Upper lobe of right lung (tissue), 1 donor: ENCODE measurements at regions not wholly inside any gene's neighbourhood (a gene's known extent, or its start where the extent isn't known, plus 50 kb on each side); places are given as distances from the start of the nearest gene placed in this dataset.

Source experiments
- ATAC-seq: fragments of 200-7000 bp; cut with Tn5 transposase; one replicate; pipeline ENCODE4 v1.9.1; 2020; ENCODE audit warnings: mild to moderate bottlenecking, moderate library complexity
- DNase-seq: peaks from one replicate; pipeline ENCODE4 v3.0.0-alpha.2; 2020
- H3K27ac ChIP-seq: fragments of 200-600 bp; one replicate; pipeline ENCODE4 v1.8.0; 2022
- H3K27me3 ChIP-seq: fragments of 200-600 bp; one replicate; pipeline ENCODE4 v1.8.0; 2022; ENCODE audit warnings: mild to moderate bottlenecking
- H3K36me3 ChIP-seq: fragments of 200-600 bp; one replicate; pipeline ENCODE4 v1.8.0; 2022
- H3K4me1 ChIP-seq: fragments of 200-600 bp; one replicate; pipeline ENCODE4 v1.8.0; 2022
- H3K4me3 ChIP-seq: fragments of 200-600 bp; one replicate; pipeline ENCODE4 v1.8.0; 2022; ENCODE audit warnings: mild to moderate bottlenecking
- H3K9me3 ChIP-seq: fragments of 200-600 bp; one replicate; pipeline ENCODE4 v1.8.0; 2022
- intact Hi-C: fragments of 100-400 bp; cut with DNase I; formaldehyde crosslinking; loops from one replicate; pipeline ENCODE4 v1.11.0; 2022
- TF ChIP-seq, protein P1 (sequence below): fragments of 200-600 bp; IDR thresholded peaks from one replicate; pipeline ENCODE4 v1.8.0; 2022; ENCODE audit warnings: antibody characterized with exemption
- donor health status: DM: no; HTN: yes; CAD: no; lungs with severe emphysema.

DNA sequence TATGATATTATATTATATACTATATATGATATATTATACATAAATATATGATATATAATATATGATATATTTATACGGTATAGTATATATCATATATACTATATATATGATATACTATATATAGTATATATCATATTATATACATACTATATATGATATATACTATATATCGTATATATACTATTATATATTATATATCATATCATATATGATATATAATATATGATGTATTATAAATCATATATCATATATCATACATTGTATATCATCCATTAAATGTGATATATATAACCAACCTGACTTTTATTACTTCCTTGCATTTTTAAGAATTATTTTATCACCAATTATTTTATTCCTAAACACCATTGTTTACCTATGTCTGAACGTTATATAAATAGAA lies 146.6 kb upstream of the PRSS16 start:
- no peak overlapping the region for H3K4me3 ChIP-seq
- intact Hi-C loops: no loop called here
- no peaks in the 10 kb centered on the region for H3K9me3 ChIP-seq
- no peak overlapping the region for H3K27ac ChIP-seq
- H3K4me1 ChIP-seq: no peaks in the 10 kb centered on the region
- TF ChIP-seq, protein P1, sequence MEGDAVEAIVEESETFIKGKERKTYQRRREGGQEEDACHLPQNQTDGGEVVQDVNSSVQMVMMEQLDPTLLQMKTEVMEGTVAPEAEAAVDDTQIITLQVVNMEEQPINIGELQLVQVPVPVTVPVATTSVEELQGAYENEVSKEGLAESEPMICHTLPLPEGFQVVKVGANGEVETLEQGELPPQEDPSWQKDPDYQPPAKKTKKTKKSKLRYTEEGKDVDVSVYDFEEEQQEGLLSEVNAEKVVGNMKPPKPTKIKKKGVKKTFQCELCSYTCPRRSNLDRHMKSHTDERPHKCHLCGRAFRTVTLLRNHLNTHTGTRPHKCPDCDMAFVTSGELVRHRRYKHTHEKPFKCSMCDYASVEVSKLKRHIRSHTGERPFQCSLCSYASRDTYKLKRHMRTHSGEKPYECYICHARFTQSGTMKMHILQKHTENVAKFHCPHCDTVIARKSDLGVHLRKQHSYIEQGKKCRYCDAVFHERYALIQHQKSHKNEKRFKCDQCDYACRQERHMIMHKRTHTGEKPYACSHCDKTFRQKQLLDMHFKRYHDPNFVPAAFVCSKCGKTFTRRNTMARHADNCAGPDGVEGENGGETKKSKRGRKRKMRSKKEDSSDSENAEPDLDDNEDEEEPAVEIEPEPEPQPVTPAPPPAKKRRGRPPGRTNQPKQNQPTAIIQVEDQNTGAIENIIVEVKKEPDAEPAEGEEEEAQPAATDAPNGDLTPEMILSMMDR: no peak
- H3K27me3 ChIP-seq: peaks cover 11% of the 10 kb centered on the region
- ATAC-seq: no peak
- DNase-seq: no peak
- H3K36me3 ChIP-seq: no peaks in the 10 kb centered on the region

GRCh38 chr6:27101824-27102223 lies 145.7 kb upstream of the PRSS16 start:
- ATAC-seq (no peak), DNase-seq (no peak)
- Histone ChIP-seq H3K27me3 (peaks cover 2% of the 10 kb centered on the region), H3K9me3 (no peaks in the 10 kb centered on the region), H3K4me3 (no peak overlapping the region), H3K27ac (no peak overlapping the region), H3K4me1 (no peaks in the 10 kb centered on the region), H3K36me3 (no peaks in the 10 kb centered on the region)
- intact Hi-C loops: no loop called here
- TF ChIP-seq, protein P1: no peak

DNA sequence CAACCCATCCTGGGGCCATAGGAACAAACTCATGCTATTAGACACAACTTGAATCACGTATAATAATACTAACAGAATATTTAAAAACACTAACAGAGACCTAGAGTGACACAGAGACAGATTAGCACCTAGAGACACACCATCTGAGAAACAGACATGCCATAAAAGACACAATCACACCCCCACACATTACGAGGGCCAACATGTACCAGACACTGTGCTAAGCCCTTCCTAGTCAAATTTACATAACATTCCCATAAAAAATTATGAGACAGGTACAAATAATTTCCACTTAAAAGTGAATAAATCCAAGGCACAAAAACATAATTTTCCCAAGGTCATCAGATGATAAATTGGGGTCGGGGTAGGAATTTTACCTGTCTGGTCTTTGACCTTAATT lies 141.1 kb upstream of the PRSS16 start:
- Histone ChIP-seq H3K4me1 (no peaks in the 10 kb centered on the region), H3K4me3 (no peak overlapping the region), H3K27me3 (peaks cover 3% of the 10 kb centered on the region), H3K9me3 (no peaks in the 10 kb centered on the region), H3K36me3 (no peaks in the 10 kb centered on the region), H3K27ac (no peak overlapping the region)
- TF ChIP-seq, protein P1: no peak
- ATAC-seq (no peak), DNase-seq (no peak)
- intact Hi-C loops: no loop called here

- Histone ChIP-seq H3K27me3 (peaks cover 12% of the 10 kb centered on the region), H3K4me3 (no peak overlapping the region), H3K9me3 (no peaks in the 10 kb centered on the region), H3K27ac (no peak overlapping the region), H3K4me1 (no peaks in the 10 kb centered on the region), H3K36me3 (no peaks in the 10 kb centered on the region)
- intact Hi-C loops: no loop called here
- TF ChIP-seq, protein P1: no peak
- no peak for DNase-seq
- no peak for ATAC-seq
Measured at GRCh38 chr6:27111743-27112142, 135.8 kb upstream of the PRSS16 start.

DNA sequence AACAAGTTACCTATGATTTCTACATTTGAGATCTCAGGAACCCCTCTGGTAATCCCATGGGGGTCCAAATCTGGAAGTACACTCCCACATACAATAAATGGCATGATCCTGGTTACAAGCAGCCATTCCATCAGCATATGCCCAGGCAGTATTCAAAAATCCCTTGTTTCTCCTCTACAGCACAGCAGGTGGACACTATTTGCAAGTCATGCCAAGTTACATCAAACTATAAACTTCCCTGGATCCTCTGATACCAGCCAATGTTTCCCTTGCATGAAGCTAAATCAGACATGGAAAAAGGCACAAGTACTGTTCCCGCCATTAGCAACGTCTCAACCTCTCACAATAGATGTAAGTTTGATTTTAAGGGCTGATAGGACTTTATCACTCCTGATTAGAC lies 134.5 kb upstream of the PRSS16 start:
- Histone ChIP-seq H3K4me3 (no peak overlapping the region), H3K9me3 (no peaks in the 10 kb centered on the region), H3K27me3 (peaks cover 12% of the 10 kb centered on the region), H3K36me3 (no peaks in the 10 kb centered on the region), H3K4me1 (no peaks in the 10 kb centered on the region), H3K27ac (no peak overlapping the region)
- intact Hi-C loops: no loop called here
- TF ChIP-seq, protein P1: no peak
- no peak for ATAC-seq
- no peak for DNase-seq

DNA sequence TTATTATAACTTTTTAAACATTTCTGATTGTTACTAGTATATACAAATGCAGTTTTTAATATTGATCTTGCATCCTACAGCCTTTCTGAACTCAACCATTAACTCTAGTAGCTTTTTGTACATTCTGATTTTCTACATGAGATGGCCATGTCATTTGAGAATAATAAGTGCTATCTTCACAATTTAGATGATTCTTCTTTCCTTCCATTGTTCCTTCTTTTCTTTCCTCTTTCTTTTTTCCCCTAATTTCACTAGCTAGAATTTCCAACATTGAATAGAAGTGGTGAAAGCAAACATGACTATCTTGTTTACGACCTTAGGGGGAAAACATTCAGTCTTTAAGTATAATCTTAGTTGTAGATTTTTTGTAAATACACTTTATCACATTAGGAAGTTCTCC lies 128.2 kb upstream of the PRSS16 start:
- DNase-seq: no peak
- intact Hi-C loops: no loop called here
- Histone ChIP-seq H3K27ac (no peak overlapping the region), H3K27me3 (no peaks in the 10 kb centered on the region), H3K36me3 (no peaks in the 10 kb centered on the region), H3K4me3 (no peak overlapping the region), H3K9me3 (no peaks in the 10 kb centered on the region), H3K4me1 (no peaks in the 10 kb centered on the region)
- ATAC-seq: no peak
- TF ChIP-seq, protein P1: no peak
